ENCODE measurements at regions not wholly inside any gene's neighbourhood (a gene's known extent, or its start where the extent isn't known, plus 50 kb on each side); places are given as distances from the start of the nearest gene placed in this dataset.
"Not testable (repeated sequence)": the region's sequence is repeated elsewhere in the genome, so short reads cannot be mapped to it uniquely, and the experiment has no call there.

- no peak overlapping the region for H3K4me3 Mint-ChIP-seq
- H3K27ac Mint-ChIP-seq, result no peak overlapping the region
- no peaks in the 10 kb centered on the region for H3K9me3 Mint-ChIP-seq
- H3K4me1 Mint-ChIP-seq (ENCODE audit: low read depth), result no peaks in the 10 kb centered on the region
- no peaks in the 10 kb centered on the region for H3K27me3 Mint-ChIP-seq (ENCODE audit: insufficient read depth)
- H3K36me3 Mint-ChIP-seq (ENCODE audit: low read depth), result no peaks in the 10 kb centered on the region
- no peak for DNase-seq (ENCODE audit: low spot score)
- intact Hi-C loops (cut with micrococcal nuclease), result no loop called here
Measured at GRCh38 chr9:126061575-126061974, 265.1 kb upstream of the MVB12B start.

GRCh38 chr9:126062158-126062886 is 264.3 kb upstream of the MVB12B start:
- H3K27ac Mint-ChIP-seq, result no peak overlapping the region
- H3K4me1 Mint-ChIP-seq (ENCODE audit: low read depth), result no peaks in the 10 kb centered on the region
- DNase-seq (ENCODE audit: low spot score), result no peak
- no peaks in the 10 kb centered on the region for H3K9me3 Mint-ChIP-seq
- no peak overlapping the region for H3K4me3 Mint-ChIP-seq
- no peaks in the 10 kb centered on the region for H3K36me3 Mint-ChIP-seq (ENCODE audit: low read depth)
- no peaks in the 10 kb centered on the region for H3K27me3 Mint-ChIP-seq (ENCODE audit: insufficient read depth)
- intact Hi-C loops (cut with micrococcal nuclease), result no loop called here

GRCh38 chr9:126063326-126063725 is 263.3 kb upstream of the MVB12B start:
- no peak for DNase-seq (ENCODE audit: low spot score)
- Mint-ChIP-seq H3K4me1 (ENCODE audit: low read depth) (no peaks in the 10 kb centered on the region), H3K27ac (no peak overlapping the region), H3K36me3 (ENCODE audit: low read depth) (no peaks in the 10 kb centered on the region), H3K9me3 (no peaks in the 10 kb centered on the region), H3K4me3 (no peak overlapping the region), H3K27me3 (ENCODE audit: insufficient read depth) (peaks cover 2% of the 10 kb centered on the region)
- intact Hi-C loops (cut with micrococcal nuclease), result no loop called here

- H3K4me3 Mint-ChIP-seq, result no peak overlapping the region
- no peaks in the 10 kb centered on the region for H3K36me3 Mint-ChIP-seq (ENCODE audit: low read depth)
- H3K4me1 Mint-ChIP-seq (ENCODE audit: low read depth), result no peaks in the 10 kb centered on the region
- H3K9me3 Mint-ChIP-seq, result no peaks in the 10 kb centered on the region
- no peak overlapping the region for H3K27ac Mint-ChIP-seq
- H3K27me3 Mint-ChIP-seq (ENCODE audit: insufficient read depth), result peaks cover 2% of the 10 kb centered on the region
- intact Hi-C loops (cut with micrococcal nuclease), result no loop called here
- DNase-seq (ENCODE audit: low spot score), result no peak
Measured at GRCh38 chr9:126066131-126066530, 260.5 kb upstream of the MVB12B start.

- peaks cover 2% of the 10 kb centered on the region for H3K27me3 Mint-ChIP-seq (ENCODE audit: insufficient read depth)
- no peak for DNase-seq (ENCODE audit: low spot score)
- no peak overlapping the region for H3K4me3 Mint-ChIP-seq
- no peak overlapping the region for H3K27ac Mint-ChIP-seq
- no peaks in the 10 kb centered on the region for H3K4me1 Mint-ChIP-seq (ENCODE audit: low read depth)
- H3K36me3 Mint-ChIP-seq (ENCODE audit: low read depth), result no peaks in the 10 kb centered on the region
- intact Hi-C loops (cut with micrococcal nuclease), result no loop called here
- no peaks in the 10 kb centered on the region for H3K9me3 Mint-ChIP-seq
Measured at GRCh38 chr9:126067031-126067734, 259.4 kb upstream of the MVB12B start.

GRCh38 chr9:126068534-126069230 is 257.9 kb upstream of the MVB12B start:
- Mint-ChIP-seq H3K9me3 (no peaks in the 10 kb centered on the region), H3K27me3 (ENCODE audit: insufficient read depth) (peaks cover 2% of the 10 kb centered on the region), H3K4me3 (no peak overlapping the region), H3K27ac (no peak overlapping the region), H3K4me1 (ENCODE audit: low read depth) (no peaks in the 10 kb centered on the region), H3K36me3 (ENCODE audit: low read depth) (no peaks in the 10 kb centered on the region)
- DNase-seq (ENCODE audit: low spot score), result no peak
- intact Hi-C loops (cut with micrococcal nuclease), result no loop called here

- no peak overlapping the region for H3K4me3 Mint-ChIP-seq
- no peak for DNase-seq (ENCODE audit: low spot score)
- no peaks in the 10 kb centered on the region for H3K36me3 Mint-ChIP-seq (ENCODE audit: low read depth)
- no peak overlapping the region for H3K27ac Mint-ChIP-seq
- intact Hi-C loops (cut with micrococcal nuclease), result no loop called here
- peaks cover 5% of the 10 kb centered on the region for H3K27me3 Mint-ChIP-seq (ENCODE audit: insufficient read depth)
- no peaks in the 10 kb centered on the region for H3K4me1 Mint-ChIP-seq (ENCODE audit: low read depth)
- H3K9me3 Mint-ChIP-seq, result no peaks in the 10 kb centered on the region
Measured at GRCh38 chr9:126069400-126069955, 257.2 kb upstream of the MVB12B start.

- Mint-ChIP-seq H3K27me3 (ENCODE audit: insufficient read depth) (peaks cover 5% of the 10 kb centered on the region), H3K4me1 (ENCODE audit: low read depth) (no peaks in the 10 kb centered on the region), H3K27ac (no peak overlapping the region), H3K4me3 (no peak overlapping the region), H3K9me3 (no peaks in the 10 kb centered on the region), H3K36me3 (ENCODE audit: low read depth) (no peaks in the 10 kb centered on the region)
- intact Hi-C loops (cut with micrococcal nuclease), result no loop called here
- DNase-seq (ENCODE audit: low spot score), result no peak
Measured at GRCh38 chr9:126070058-126070655, 256.5 kb upstream of the MVB12B start.

- no peak for DNase-seq (ENCODE audit: low spot score)
- peaks cover 5% of the 10 kb centered on the region for H3K27me3 Mint-ChIP-seq (ENCODE audit: insufficient read depth)
- no peaks in the 10 kb centered on the region for H3K36me3 Mint-ChIP-seq (ENCODE audit: low read depth)
- no peak overlapping the region for H3K4me3 Mint-ChIP-seq
- no peaks in the 10 kb centered on the region for H3K9me3 Mint-ChIP-seq
- no peaks in the 10 kb centered on the region for H3K4me1 Mint-ChIP-seq (ENCODE audit: low read depth)
- intact Hi-C loops (cut with micrococcal nuclease), result no loop called here
- no peak overlapping the region for H3K27ac Mint-ChIP-seq
Measured at GRCh38 chr9:126071076-126071750, 255.4 kb upstream of the MVB12B start.

- H3K4me1 Mint-ChIP-seq (ENCODE audit: low read depth); H3K9me3 Mint-ChIP-seq; intact Hi-C loops (cut with micrococcal nuclease); H3K36me3 Mint-ChIP-seq (ENCODE audit: low read depth); H3K4me3 Mint-ChIP-seq; H3K27ac Mint-ChIP-seq; H3K27me3 Mint-ChIP-seq (ENCODE audit: insufficient read depth); DNase-seq (ENCODE audit: low spot score): not testable (repeated sequence)
Measured at GRCh38 chr9:126077656-126078055, 249.0 kb upstream of the MVB12B start.

GRCh38 chr9:126080641-126081040 is 246.0 kb upstream of the MVB12B start:
- Mint-ChIP-seq H3K4me3 (no peak overlapping the region), H3K36me3 (ENCODE audit: low read depth) (no peaks in the 10 kb centered on the region), H3K4me1 (ENCODE audit: low read depth) (peaks cover 5% of the 10 kb centered on the region), H3K9me3 (no peaks in the 10 kb centered on the region), H3K27ac (no peak overlapping the region), H3K27me3 (ENCODE audit: insufficient read depth) (peaks cover 2% of the 10 kb centered on the region)
- intact Hi-C loops (cut with micrococcal nuclease), result no loop called here
- DNase-seq (ENCODE audit: low spot score), result no peak

GRCh38 chr9:126081746-126082145 is 244.9 kb upstream of the MVB12B start:
- Mint-ChIP-seq H3K36me3 (ENCODE audit: low read depth) (no peaks in the 10 kb centered on the region), H3K27ac (no peak overlapping the region), H3K4me3 (no peak overlapping the region), H3K4me1 (ENCODE audit: low read depth) (peaks cover 5% of the 10 kb centered on the region), H3K9me3 (no peaks in the 10 kb centered on the region), H3K27me3 (ENCODE audit: insufficient read depth) (peaks cover 2% of the 10 kb centered on the region)
- DNase-seq (ENCODE audit: low spot score), result no peak
- intact Hi-C loops (cut with micrococcal nuclease), result no loop called here
